GM23338 (cell line): ENCODE measurements at regions not wholly inside any gene's neighbourhood (a gene's known extent, or its start where the extent isn't known, plus 50 kb on each side); places are given as distances from the start of the nearest gene placed in this dataset.

Experiments used
- ATAC-seq: fragments of 200-7000 bp; cut with Tn5 transposase; 3 replicates; pipeline ENCODE4 v1.9.1; 2020
- DNase-seq: peaks from one replicate; pipeline ENCODE4 v3.0.0-alpha.2; 2015; ENCODE audit warnings: low spot score
- H2AFZ ChIP-seq: fragments of 200-600 bp; sonication (generic); 2 replicates; pipeline ENCODE4 v1.8.0; 2016; ENCODE audit warnings: antibody characterized with exemption, mild to moderate bottlenecking, moderate library complexity
- H3F3A ChIP-seq: fragments of 200-600 bp; sonication (generic); replicated peaks from 2 replicates; pipeline ENCODE4 v1.8.0; 2017; ENCODE audit warnings: antibody characterized with exemption, mixed run types, low read depth
- H3K27ac ChIP-seq: fragments of 200-600 bp; sonication (generic); 2 replicates; pipeline ENCODE4 v1.6.1; 2016; ENCODE audit warnings: low read depth
- H3K27me3 ChIP-seq: fragments of 200-600 bp; sonication (generic); 2 replicates; pipeline ENCODE4 v1.8.0; 2016; ENCODE audit warnings: mild to moderate bottlenecking, mixed run types, moderate library complexity; ENCODE audit not compliant: insufficient read depth
- H3K36me3 ChIP-seq: fragments of 200-600 bp; sonication (generic); 2 replicates; pipeline ENCODE4 v1.8.0; 2016; ENCODE audit warnings: mild to moderate bottlenecking; ENCODE audit not compliant: insufficient read depth
- H3K4me1 ChIP-seq: fragments of 200-600 bp; sonication (generic); 2 replicates; pipeline ENCODE4 v1.8.0; 2016; ENCODE audit warnings: mild to moderate bottlenecking, moderate library complexity; ENCODE audit not compliant: insufficient read depth
- H3K4me2 ChIP-seq: fragments of 200-600 bp; sonication (generic); 2 replicates; pipeline ENCODE4 v1.7.1; 2017; ENCODE audit warnings: mixed run types
- H3K4me3 ChIP-seq: fragments of 200-600 bp; sonication (generic); 2 replicates; pipeline ENCODE4 v1.6.1; 2016; ENCODE audit warnings: mixed run types
- H3K79me2 ChIP-seq: fragments of 200-600 bp; sonication (generic); replicated peaks from 2 replicates; pipeline ENCODE4 v1.8.0; 2017; ENCODE audit warnings: mild to moderate bottlenecking; ENCODE audit not compliant: insufficient read depth
- H3K9me2 ChIP-seq: fragments of 200-600 bp; sonication (generic); 2 replicates; pipeline ENCODE4 v1.8.0; 2017; ENCODE audit not compliant: insufficient read depth
- H4K20me1 ChIP-seq: fragments of 200-600 bp; sonication (generic); replicated peaks from 2 replicates; pipeline ENCODE4 v1.8.0; 2017; ENCODE audit warnings: mild to moderate bottlenecking; ENCODE audit not compliant: insufficient read depth
- H3K27ac Mint-ChIP-seq: 2 replicates; pipeline ENCODE4 v1.8.0; 2020; ENCODE audit warnings: inconsistent platforms, mild to moderate bottlenecking, moderate library complexity, mixed read lengths
- H3K27me3 Mint-ChIP-seq: 3 replicates; pipeline ENCODE4 v1.8.0; 2022; ENCODE audit warnings: low read depth, mild to moderate bottlenecking, moderate library complexity, mixed read lengths, inconsistent platforms; ENCODE audit not compliant: insufficient read depth, poor library complexity
- H3K36me3 Mint-ChIP-seq: 3 replicates; pipeline ENCODE4 v1.8.0; 2021; ENCODE audit warnings: low read depth, mild to moderate bottlenecking, inconsistent platforms, moderate library complexity, mixed read lengths
- H3K4me1 Mint-ChIP-seq: 3 replicates; pipeline ENCODE4 v1.8.0; 2020; ENCODE audit warnings: mild to moderate bottlenecking, inconsistent platforms, mixed read lengths
- H3K4me3 Mint-ChIP-seq: 3 replicates; pipeline ENCODE4 v1.8.0; 2021; ENCODE audit warnings: moderate library complexity, mild to moderate bottlenecking, inconsistent platforms, mixed read lengths
- H3K9me3 Mint-ChIP-seq: 3 replicates; pipeline ENCODE4 v1.8.0; 2020; ENCODE audit warnings: moderate library complexity, mild to moderate bottlenecking, inconsistent platforms, mixed read lengths
- CREB1 ChIP-seq: fragments of 250-450 bp; sonication (Bioruptor Pico); IDR thresholded peaks from 2 replicates; pipeline ENCODE4 v1.5.0; 2020; ENCODE audit warnings: low read depth, mild to moderate bottlenecking, moderate library complexity
- CTCF ChIP-seq, 2 experiments: fragments of 200-600 bp in 1 of 2; sonication (generic) in 1 of 2; conservative IDR thresholded peaks; 2 replicates each; pipeline versions ENCODE4 v1.5.1 to v1.6.1; 2016 to 2017; ENCODE audit warnings: antibody characterized with exemption in 2 of 2, low read depth in 2 of 2, mild to moderate bottlenecking in 2 of 2, moderate library complexity in 1 of 2
- EZH2 ChIP-seq: fragments of 200-600 bp; sonication (generic); IDR thresholded peaks from one replicate; pipeline ENCODE4 v1.8.0; 2017; ENCODE audit warnings: antibody characterized with exemption, mild to moderate bottlenecking, low read depth; ENCODE audit not compliant: unreplicated experiment
- EZH2phosphoT487 ChIP-seq: fragments of 200-600 bp; sonication (generic); IDR thresholded peaks from one replicate; pipeline ENCODE4 v1.8.1; 2018; ENCODE audit warnings: antibody characterized with exemption; ENCODE audit not compliant: unreplicated experiment
- NANOG ChIP-seq: IDR thresholded peaks from 2 replicates; pipeline ENCODE4 v1.6.1; 2016; ENCODE audit warnings: antibody characterized with exemption, borderline replicate concordance
- POLR2AphosphoS5 ChIP-seq: IDR thresholded peaks from 2 replicates; pipeline ENCODE4 v1.6.1; 2016; ENCODE audit warnings: antibody characterized with exemption, low read depth
- STAT1 ChIP-seq: IDR thresholded peaks from one replicate; pipeline ENCODE4 v1.6.1; 2016; ENCODE audit warnings: antibody characterized with exemption; ENCODE audit not compliant: unreplicated experiment
- ZNF114 ChIP-seq: fragments of 250-450 bp; sonication (Bioruptor Pico); IDR thresholded peaks from 2 replicates; pipeline ENCODE4 v1.5.0; 2020; ENCODE audit warnings: mild to moderate bottlenecking, moderate library complexity
- ZNF331 ChIP-seq: fragments of 250-450 bp; sonication (Bioruptor Pico); IDR thresholded peaks from 2 replicates; pipeline ENCODE4 v1.5.0; 2020; ENCODE audit warnings: low read depth, mild to moderate bottlenecking, moderate library complexity
- ZNF462 ChIP-seq: fragments of 250-450 bp; sonication (Bioruptor Pico); IDR thresholded peaks from 2 replicates; pipeline ENCODE4 v1.5.0; 2020; ENCODE audit warnings: mild to moderate bottlenecking, moderate library complexity

- DNase-seq, result no peak
- H3K36me3 ChIP-seq, result no peaks in the 10 kb centered on the region
- no peak overlapping the region for H3K27ac ChIP-seq
- no peak overlapping the region for H3K4me3 ChIP-seq
- Mint-ChIP-seq H3K36me3 (peaks cover 11% of the 10 kb centered on the region; the same call in 2 of the 3 replicates), H3K27ac (no peak overlapping the region), H3K4me1 (peaks cover 14% of the 10 kb centered on the region), H3K9me3 (peaks cover 20% of the 10 kb centered on the region; the same call in 2 of the 3 replicates), H3K4me3 (no peak overlapping the region), H3K27me3 (peaks cover 1% of the 10 kb centered on the region)
- no peaks in the 10 kb centered on the region for H3K9me2 ChIP-seq
- H3K27me3 ChIP-seq, result no peaks in the 10 kb centered on the region
- H2AFZ ChIP-seq, result no peak overlapping the region
- H3K79me2 ChIP-seq, result no peaks in the 10 kb centered on the region
- H3F3A ChIP-seq, result no peaks in the 10 kb centered on the region
- no peak for ATAC-seq
- TF ChIP-seq POLR2AphosphoS5, result no peak
- no peak for TF ChIP-seq EZH2phosphoT487
- TF ChIP-seq ZNF462 (CRISPR knock-in tag), result no peak
- TF ChIP-seq ZNF114 (CRISPR knock-in tag), result no peak
- no peak for TF ChIP-seq ZNF331 (CRISPR knock-in tag)
- peaks cover 9% of the 10 kb centered on the region; the same call in 1 of the 2 replicates for H3K4me1 ChIP-seq
- H4K20me1 ChIP-seq, result no peaks in the 10 kb centered on the region
- no peak overlapping the region for H3K4me2 ChIP-seq
Observed at GRCh38 chr1:112772781-112773180, 57.6 kb upstream of the PPM1J start.

DNA sequence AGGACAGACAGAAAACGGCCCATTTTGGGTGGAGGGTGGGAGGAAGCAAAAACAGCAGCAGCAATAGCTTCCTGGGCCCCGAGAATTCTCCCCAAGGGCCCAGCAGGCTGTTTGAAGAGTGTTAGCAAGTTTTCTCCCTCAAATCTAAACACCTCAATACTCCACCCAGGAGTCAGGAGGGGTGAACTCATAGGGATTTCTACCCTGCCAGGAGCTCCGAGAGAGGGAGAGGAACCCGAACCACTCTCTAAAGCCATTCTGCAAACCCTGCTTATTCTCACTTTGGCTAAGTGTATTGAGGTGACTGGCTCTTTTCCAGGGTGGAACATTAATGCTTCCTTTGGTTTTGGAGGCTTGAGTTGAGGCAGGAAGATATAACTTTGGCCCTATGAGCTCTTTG, 55.6 kb upstream of the PPM1J start:
- Mint-ChIP-seq H3K27ac (no peak overlapping the region), H3K4me3 (no peak overlapping the region), H3K9me3 (peaks cover 23% of the 10 kb centered on the region; the same call in 2 of the 3 replicates), H3K36me3 (peaks cover 25% of the 10 kb centered on the region; the same call in 2 of the 3 replicates), H3K27me3 (peaks cover 5% of the 10 kb centered on the region), H3K4me1 (peaks cover 21% of the 10 kb centered on the region)
- Histone ChIP-seq H3K79me2 (no peaks in the 10 kb centered on the region), H3K27me3 (no peaks in the 10 kb centered on the region), H3K4me1 (peaks cover 9% of the 10 kb centered on the region; the same call in 1 of the 2 replicates), H3F3A (no peaks in the 10 kb centered on the region), H3K27ac (no peak overlapping the region), H3K9me2 (no peaks in the 10 kb centered on the region), H3K36me3 (no peaks in the 10 kb centered on the region), H3K4me3 (no peak overlapping the region), H2AFZ (no peak overlapping the region), H3K4me2 (no peak overlapping the region), H4K20me1 (no peaks in the 10 kb centered on the region)
- no peak for DNase-seq
- no peak; the same call in 2 of the 3 replicates for ATAC-seq
- TF ChIP-seq NANOG (no peak), STAT1 (no peak), POLR2AphosphoS5 (no peak), ZNF114 (CRISPR knock-in tag) (no peak), CREB1 (CRISPR knock-in tag) (no peak), ZNF331 (CRISPR knock-in tag) (no peak), EZH2 (no peak), CTCF (conservative IDR thresholded peaks at IDR 0.05; ENCODE audit: low read depth in 2 of 2) (no peak)
